ENCODE measurements at regions not wholly inside any gene's neighbourhood (a gene's known extent, or its start where the extent isn't known, plus 50 kb on each side); places are given as distances from the start of the nearest gene placed in this dataset.

- TF ChIP-seq CTCF (IDR thresholded peaks at IDR 0.05) = no peak
- TF ChIP-seq EP300 (IDR thresholded peaks at IDR 0.05) = no peak
Observed at GRCh38 chr3:106093616-106094015, 224.8 kb upstream of the CBLB start.
